Fibroblast of gingiva (primary cell): ENCODE measurements at regions not wholly inside any gene's neighbourhood (a gene's known extent, or its start where the extent isn't known, plus 50 kb on each side); places are given as distances from the start of the nearest gene placed in this dataset.

Experiments
- DNase-seq: peaks from one replicate; pipeline ENCODE4 v3.0.0-alpha.2; 2011; ENCODE audit warnings: low read depth

DNA sequence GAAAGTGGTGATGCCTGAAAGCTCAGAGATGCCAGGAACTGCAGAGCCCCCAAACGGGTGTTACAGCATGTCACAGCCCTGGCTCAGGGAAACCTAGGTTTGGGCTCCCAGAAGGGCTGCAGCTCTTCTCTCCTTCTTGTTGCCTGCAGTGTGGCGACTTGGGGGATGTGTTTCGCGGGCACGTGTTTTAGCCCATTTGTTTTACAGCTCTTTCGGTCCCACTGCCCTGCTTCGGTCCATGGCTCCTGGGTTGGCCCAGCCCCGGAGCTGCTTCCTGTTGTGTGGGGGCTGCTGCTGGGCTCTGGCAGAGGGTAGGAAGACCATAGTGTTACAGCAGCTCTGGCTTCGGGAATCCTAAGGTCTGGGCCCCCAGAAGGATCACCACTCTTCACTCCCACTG, 222.9 kb upstream of the RIOK2 start:
- no peak for DNase-seq

- no peak for DNase-seq
Observed at GRCh38 chr5:97406946-97407676, 224.1 kb upstream of the RIOK2 start.

- no peak for DNase-seq
Observed at GRCh38 chr5:97408331-97408730, 225.3 kb upstream of the RIOK2 start.

GRCh38 chr5:97412959-97413358, 229.9 kb upstream of the RIOK2 start:
- no peak for DNase-seq

DNA sequence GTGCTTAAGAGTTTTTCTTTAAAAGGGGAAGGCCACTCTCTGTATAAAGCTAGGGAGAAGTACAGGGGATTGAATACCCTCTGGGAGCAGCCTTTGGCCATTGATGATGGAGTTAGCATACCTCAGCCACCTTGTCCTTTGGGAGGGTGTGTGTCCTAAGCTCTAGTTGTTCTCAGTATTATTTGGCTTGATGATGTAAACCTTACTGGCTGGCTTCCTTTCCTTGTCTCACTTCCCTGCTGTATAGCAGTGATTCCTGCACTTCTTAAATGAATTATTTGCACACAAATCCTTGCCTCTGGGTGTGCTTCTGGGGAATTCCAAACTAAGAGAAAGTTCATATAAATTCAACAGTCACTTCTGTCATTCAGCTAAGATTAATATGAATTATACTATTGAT, 234.9 kb upstream of the RIOK2 start:
- DNase-seq = no peak

DNA sequence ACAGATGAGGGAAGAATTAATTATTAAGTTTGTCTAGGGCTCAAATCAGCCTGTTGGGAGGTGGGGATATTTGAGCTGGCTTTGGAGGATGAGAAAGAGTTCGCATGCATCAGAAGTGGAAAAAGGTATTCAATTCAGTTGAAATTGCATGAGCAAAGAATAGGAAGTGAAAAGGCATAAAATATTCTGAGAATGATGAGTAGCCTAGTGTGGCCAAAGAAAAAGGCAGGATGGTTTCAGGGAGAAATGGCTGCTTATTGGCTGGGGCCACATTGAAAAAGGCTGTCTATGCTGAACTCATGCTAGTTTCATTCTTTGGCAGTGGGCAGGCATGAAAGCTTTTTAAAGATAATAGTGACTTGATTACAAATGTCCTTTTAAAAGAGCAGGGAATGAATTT, 235.4 kb upstream of the RIOK2 start:
- DNase-seq = no peak

- peak; percentile 39 for DNase-seq
Observed at GRCh38 chr5:97420646-97421045, 237.6 kb upstream of the RIOK2 start.

DNA sequence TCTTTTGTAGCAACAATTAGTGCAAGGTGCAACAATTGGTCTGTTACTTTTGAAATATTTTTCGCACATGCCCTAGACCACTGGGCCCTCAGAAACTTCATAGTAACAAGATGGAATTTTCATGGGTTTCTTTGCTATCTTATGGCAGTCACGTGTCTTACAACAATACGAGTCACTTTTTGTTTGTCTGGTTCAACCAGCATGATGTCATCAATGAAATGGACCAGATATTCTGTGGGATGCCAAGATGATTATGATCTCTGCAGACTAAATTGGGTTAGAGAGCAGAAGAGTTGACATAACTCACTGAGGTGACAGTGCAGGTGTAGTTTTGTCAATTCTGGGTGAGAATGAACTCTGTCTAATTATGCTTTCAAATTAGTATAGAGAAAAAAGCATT, 239.6 kb upstream of the RIOK2 start:
- DNase-seq = no peak

DNA sequence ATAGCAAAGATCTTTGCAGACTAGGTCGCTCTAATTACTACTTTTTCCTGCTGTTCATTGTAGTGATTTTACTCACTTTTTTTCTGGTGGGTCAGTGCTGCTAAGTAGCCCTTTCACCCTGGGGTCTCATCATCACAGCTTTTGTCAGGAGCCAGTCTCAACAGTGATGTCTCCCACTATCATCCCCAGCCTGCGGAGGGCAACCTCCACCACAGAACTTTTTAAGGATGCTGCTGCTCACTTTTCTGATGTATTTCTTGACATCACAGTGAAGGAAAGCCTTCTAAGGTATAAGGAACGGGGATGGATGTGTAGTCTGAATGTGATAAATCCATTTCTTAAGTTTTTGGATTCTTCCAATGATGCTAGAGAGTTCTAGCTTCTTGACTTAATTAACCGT, 242.5 kb upstream of the RIOK2 start:
- no peak for DNase-seq

DNA sequence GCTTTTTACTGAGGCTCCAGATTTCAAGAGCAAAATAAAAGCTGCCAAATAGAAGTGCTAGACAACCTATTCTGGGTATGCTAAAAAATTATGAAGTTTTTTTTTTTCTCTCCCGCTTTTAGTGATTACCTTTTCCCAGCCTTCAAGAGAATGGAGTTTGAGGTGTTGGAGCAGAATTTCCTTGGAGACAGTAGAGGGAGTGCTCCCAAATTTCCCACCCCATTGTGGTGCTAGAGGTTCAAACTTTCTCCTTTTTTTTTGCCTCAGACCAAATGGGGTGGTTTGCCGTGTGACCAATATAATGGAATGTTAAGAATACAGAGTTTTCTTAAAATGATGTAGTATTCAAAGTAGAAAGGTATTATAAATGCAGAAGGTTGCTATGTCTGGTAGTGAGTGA, 244.2 kb upstream of the RIOK2 start:
- DNase-seq = no peak

GRCh38 chr5:97434021-97434420, 251.0 kb upstream of the RIOK2 start:
- DNase-seq = no peak

GRCh38 chr5:97436405-97436804, 253.4 kb upstream of the RIOK2 start:
- no peak for DNase-seq

GRCh38 chr5:97443740-97444139, 260.7 kb upstream of the RIOK2 start:
- DNase-seq = no peak

- DNase-seq = no peak
Observed at GRCh38 chr5:97449172-97449571, 266.1 kb upstream of the RIOK2 start.

DNA sequence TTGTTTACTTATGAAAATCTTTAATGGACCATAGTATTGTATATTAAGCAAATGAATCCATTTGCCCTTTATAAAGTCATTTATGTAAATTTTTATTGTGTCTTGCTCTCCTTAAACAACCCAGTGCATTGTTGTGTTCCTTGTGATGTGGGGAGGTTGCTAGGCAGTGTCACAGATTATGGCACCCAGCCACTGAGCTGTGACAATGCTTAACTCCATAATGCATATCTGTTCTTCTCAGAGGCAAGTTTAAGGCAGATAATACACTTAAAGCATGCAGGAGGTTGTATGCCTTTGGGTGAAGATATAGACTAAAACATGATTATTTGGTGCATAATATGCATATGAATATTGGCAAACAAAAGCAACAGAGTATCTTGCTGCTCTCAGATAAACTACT, 269.6 kb upstream of the RIOK2 start:
- DNase-seq = no peak

DNA sequence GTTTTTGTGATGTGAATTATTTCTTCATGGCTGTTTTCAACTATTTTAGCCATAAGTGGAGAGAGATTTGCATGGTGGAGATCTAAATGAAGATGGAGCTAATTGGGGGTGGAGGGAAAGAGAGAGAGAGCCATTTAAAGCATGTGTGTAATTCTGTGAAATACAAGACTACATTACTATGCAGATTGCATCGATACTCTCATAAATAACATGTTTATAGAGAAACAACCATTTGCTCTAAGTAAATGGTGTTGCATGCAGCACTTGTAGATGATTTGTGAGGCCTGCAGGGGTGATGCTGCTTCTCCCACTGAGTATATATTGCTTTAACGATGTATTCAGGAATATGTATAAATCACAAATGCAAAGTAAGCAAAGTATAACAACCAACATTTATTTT, 270.2 kb upstream of the RIOK2 start:
- no peak for DNase-seq

- no peak for DNase-seq
Observed at GRCh38 chr5:97454015-97454414, 271.0 kb upstream of the RIOK2 start.

DNA sequence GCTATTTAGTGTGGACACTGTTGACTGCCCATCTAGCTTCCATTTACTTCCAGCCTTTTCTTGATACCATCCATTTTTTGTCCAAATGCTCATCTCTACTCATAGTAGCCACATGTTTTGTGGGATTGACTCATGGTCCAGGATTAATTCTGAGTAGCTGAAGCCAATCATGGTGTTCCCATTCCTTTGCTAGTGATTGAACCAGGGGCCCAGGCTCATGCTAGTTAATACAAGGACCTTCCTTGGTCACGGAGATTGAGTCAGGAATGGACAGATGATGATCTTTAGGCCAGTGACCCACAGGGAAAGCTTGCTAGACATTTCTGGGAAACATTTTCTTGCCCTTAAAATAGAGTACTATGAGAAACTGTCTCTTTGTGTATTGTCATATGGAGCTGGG, 272.9 kb upstream of the RIOK2 start:
- no peak for DNase-seq

GRCh38 chr5:97458851-97459250, 275.8 kb upstream of the RIOK2 start:
- DNase-seq = no peak

GRCh38 chr5:97471951-97472350, 288.9 kb upstream of the RIOK2 start:
- no peak for DNase-seq

GRCh38 chr5:97475847-97476246, 292.8 kb upstream of the RIOK2 start:
- no peak for DNase-seq

DNA sequence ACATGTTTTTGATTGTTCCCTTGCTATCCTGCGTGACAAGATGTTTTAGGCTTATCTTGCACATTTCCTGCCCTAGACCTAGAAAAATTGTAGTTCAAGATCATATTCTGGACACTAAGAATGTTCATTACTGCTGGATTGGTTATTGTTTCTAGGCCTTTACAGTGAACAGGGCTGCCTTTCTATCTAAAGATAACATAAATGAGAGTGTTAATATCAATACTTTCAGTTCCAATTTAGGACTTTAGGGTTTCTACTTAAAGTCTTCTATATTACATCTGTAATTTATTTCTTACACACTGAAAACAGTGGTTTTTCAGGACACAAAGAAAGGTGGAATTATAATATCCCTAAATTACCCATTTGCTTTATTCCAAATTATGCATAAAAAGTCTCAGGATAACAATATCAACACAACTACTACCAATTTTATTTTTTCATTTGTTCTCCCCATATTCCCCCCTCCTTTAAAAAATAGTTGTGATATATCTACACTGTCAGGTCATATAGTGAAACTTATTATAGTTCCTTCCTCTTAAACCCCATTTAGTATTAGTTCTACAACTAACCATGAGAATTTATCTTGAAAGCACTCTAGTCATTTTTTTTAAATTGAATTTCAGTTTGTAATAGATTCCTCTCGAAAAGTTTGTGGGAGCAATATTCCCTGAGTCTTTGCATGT, 293.9 kb upstream of the RIOK2 start:
- DNase-seq = no peak

GRCh38 chr5:97478483-97478882, 295.4 kb upstream of the RIOK2 start:
- no peak for DNase-seq

DNA sequence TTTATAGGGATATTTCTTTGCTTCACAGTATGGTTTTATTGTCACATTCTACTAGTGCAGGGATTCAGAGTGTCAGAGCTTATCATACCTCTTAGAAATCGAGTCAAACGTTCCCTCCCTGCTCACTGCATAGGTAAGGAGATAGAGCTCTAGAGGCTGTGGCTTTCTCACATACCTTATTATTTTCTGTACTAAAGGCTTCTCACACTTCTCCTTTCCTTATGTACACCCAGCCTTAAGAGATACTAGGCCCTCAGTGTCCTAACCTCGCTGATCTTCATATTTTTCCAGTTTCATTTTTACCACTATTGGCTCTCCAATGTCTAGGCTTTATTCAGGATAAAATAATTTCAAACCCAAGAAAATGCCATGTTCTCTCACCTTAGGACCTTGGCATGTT, 297.3 kb upstream of the RIOK2 start:
- no peak for DNase-seq
